HG02571 (cell line): ENCODE measurements at regions not wholly inside any gene's neighbourhood (a gene's known extent, or its start where the extent isn't known, plus 50 kb on each side); places are given as distances from the start of the nearest gene placed in this dataset.
"Not testable (repeated sequence)": the region's sequence is repeated elsewhere in the genome, so short reads cannot be mapped to it uniquely, and the experiment has no call there.

ENCODE experiments used
- ATAC-seq: cut with Tn5 transposase; IDR thresholded peaks from one replicate; pipeline ENCODE4 v1.9.1; 2021; ENCODE audit warnings: mild to moderate bottlenecking, moderate library complexity; ENCODE audit not compliant: unreplicated experiment

GRCh38 chr18:34522603-34523002 is 187.5 kb upstream of the DTNA start:
- ATAC-seq = no peak

- ATAC-seq = no peak
These were observed 184.9 kb upstream of the DTNA start for GRCh38 chr18:34525244-34525643.

GRCh38 chr18:34528177-34528576 is 181.9 kb upstream of the DTNA start:
- no peak for ATAC-seq

GRCh38 chr18:34529358-34530335 is 180.5 kb upstream of the DTNA start:
- no peak for ATAC-seq

GRCh38 chr18:34531110-34531509 is 179.0 kb upstream of the DTNA start:
- ATAC-seq = no peak

GRCh38 chr18:34534642-34535041 is 175.5 kb upstream of the DTNA start:
- not testable (repeated sequence) for ATAC-seq

- ATAC-seq = no peak
These were observed 169.2 kb upstream of the DTNA start for GRCh38 chr18:34540897-34541296.

GRCh38 chr18:34542625-34543024 is 167.5 kb upstream of the DTNA start:
- ATAC-seq = no peak

GRCh38 chr18:34543356-34543755 is 166.7 kb upstream of the DTNA start:
- no peak for ATAC-seq

GRCh38 chr18:34543945-34544344 is 166.2 kb upstream of the DTNA start:
- ATAC-seq = no peak

GRCh38 chr18:34544930-34545329 is 165.2 kb upstream of the DTNA start:
- ATAC-seq = no peak

GRCh38 chr18:34548120-34548972 is 161.8 kb upstream of the DTNA start:
- ATAC-seq = no peak

GRCh38 chr18:34548973-34549294 is 161.2 kb upstream of the DTNA start:
- ATAC-seq = no peak

- no peak for ATAC-seq
These were observed 160.7 kb upstream of the DTNA start for GRCh38 chr18:34549367-34549766.

- ATAC-seq = no peak
These were observed 159.9 kb upstream of the DTNA start for GRCh38 chr18:34550156-34550555.

GRCh38 chr18:34550902-34551301 is 159.2 kb upstream of the DTNA start:
- no peak for ATAC-seq

GRCh38 chr18:34551824-34552223 is 158.3 kb upstream of the DTNA start:
- ATAC-seq = no peak

GRCh38 chr18:34562252-34562870 is 147.7 kb upstream of the DTNA start:
- no peak for ATAC-seq

GRCh38 chr18:34567857-34568256 is 142.2 kb upstream of the DTNA start:
- no peak for ATAC-seq

- no peak for ATAC-seq
These were observed 133.5 kb upstream of the DTNA start for GRCh38 chr18:34576622-34577021.

- ATAC-seq = no peak
These were observed 126.2 kb upstream of the DTNA start for GRCh38 chr18:34583895-34584294.
